GM19324 (cell line): ENCODE measurements at regions not wholly inside any gene's neighbourhood (a gene's known extent, or its start where the extent isn't known, plus 50 kb on each side); places are given as distances from the start of the nearest gene placed in this dataset.
"Not testable (repeated sequence)": the region's sequence is repeated elsewhere in the genome, so short reads cannot be mapped to it uniquely, and the experiment has no call there.

Source experiments
- ATAC-seq: cut with Tn5 transposase; IDR thresholded peaks from one replicate; pipeline ENCODE4 v1.9.1; 2021; ENCODE audit warnings: mild to moderate bottlenecking, moderate library complexity; ENCODE audit not compliant: unreplicated experiment, low FRiP score

DNA sequence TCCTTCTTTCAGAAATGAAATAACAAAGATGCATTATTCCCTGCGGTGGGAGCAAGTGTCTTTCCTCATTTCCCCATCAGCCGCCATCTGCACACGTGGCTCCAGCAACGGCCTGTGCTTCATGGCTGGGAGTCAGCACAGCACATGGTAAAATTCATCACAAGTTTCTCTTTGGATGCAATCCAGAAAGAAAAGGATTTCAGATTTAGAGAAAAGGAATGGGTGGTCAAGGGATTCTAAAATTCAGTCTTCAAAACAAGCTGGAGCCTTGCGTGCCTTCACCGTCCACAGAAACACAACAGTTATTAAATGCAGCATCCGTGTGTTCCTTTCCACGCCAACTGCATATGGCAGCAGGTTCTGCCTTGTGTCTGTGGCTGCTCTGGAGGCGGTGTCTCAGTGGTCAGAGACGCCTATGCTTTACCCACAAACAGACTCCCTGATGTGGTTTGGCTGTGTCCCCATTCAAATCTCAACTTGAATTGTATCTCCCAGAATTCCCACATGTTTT lies 107.6 kb downstream of the THBS2 start:
- ATAC-seq = no peak

GRCh38 chr6:169145496-169145895 lies 108.2 kb downstream of the THBS2 start:
- no peak for ATAC-seq

DNA sequence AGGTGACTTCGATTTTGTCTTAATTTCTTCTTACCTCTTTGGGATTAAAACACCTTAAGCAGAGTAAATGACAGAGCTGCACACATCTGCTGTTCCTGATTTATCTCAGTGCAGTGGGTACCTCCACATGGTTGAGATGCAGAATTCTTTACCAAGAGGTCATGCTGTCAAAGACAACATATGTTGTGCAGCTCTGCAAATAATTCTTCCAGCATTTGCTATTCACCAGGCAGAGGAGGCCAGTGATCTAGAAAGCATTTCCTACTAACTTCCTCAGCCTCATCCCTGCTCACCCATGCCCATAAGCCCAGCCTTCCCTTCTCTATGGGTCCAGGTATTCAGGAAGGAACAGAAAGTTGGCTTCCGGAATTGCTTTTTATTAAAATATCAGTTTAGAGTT lies 109.3 kb downstream of the THBS2 start:
- no peak for ATAC-seq

DNA sequence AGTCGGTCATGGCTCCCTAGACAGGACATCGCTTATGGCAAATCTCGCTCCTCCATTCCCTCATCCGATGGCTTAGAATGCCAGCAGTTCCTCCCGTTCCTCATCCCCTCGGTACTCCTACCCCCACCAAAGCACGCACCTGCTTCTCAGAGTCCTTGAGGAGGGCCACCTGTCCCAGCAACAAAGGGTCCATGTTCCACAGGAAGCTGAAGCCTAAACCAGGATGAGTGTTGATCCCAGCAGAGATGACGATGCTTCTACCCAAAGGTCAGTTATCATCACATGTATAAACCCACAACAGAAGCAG lies 111.2 kb downstream of the THBS2 start:
- no peak for ATAC-seq

- ATAC-seq = no peak
Observed at GRCh38 chr6:169141671-169142537, 111.7 kb downstream of the THBS2 start.

DNA sequence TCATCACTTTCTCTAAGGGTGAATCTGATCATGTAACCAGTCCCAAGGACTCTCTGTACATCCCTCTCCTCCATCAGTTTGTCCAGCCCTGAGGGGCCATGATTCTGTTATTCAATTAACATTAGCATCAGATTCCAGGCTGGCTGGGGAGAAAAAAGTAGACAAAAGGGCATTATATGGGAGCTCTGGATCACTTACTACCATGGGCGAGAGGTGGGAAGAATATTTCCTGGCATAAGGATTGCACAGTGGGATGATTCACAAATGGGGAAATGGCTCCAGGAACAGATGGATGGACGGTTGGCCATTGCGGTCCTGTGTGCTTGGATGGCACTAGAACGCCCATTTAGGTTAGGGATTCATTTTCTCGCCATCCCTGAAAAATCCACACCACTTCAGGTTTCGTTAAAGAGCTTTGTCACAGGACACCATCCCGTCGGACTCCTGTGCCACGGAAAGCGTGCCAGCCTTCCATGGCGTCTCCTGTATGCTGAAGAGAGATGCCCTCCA lies 112.6 kb downstream of the THBS2 start:
- no peak for ATAC-seq

DNA sequence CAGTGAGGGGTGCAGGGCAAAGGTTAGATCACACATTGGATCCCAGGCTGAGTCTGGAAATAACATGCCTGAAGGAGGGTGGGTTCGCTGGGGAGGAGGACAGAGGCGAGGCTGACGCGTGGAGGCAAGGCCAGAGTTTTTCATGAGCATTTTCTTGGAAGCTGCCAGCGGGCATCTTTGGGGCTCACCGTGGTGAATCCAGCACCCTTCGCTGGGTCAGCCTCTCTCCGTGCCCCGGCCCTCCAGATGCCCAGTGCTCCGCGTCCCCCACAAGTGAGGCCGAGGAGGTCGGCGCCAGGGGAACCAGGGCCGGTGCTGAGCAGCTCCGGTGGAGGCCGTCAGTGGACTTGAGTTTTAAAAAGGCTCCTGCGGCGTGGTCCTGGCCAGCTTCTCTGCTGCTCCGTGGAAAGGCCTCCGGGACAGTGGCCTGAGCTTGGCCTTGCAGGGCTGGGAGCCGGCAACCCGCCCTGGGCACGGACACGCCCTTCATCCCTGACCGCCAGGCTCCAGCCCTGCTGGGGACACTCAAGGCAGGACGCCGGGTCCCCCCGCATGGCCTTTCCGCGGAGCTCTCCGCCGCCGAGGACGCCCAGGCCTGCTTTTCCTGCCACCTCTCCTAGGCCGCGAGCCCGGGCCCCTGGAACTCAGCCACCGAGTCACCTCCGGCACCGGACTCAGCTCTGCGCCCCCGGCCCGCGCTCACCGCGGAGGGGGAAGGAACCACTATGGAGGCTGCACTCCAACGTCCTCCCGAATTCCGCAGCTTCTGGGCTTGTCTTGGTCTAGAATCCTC lies 114.3 kb downstream of the THBS2 start:
- ATAC-seq = no peak

DNA sequence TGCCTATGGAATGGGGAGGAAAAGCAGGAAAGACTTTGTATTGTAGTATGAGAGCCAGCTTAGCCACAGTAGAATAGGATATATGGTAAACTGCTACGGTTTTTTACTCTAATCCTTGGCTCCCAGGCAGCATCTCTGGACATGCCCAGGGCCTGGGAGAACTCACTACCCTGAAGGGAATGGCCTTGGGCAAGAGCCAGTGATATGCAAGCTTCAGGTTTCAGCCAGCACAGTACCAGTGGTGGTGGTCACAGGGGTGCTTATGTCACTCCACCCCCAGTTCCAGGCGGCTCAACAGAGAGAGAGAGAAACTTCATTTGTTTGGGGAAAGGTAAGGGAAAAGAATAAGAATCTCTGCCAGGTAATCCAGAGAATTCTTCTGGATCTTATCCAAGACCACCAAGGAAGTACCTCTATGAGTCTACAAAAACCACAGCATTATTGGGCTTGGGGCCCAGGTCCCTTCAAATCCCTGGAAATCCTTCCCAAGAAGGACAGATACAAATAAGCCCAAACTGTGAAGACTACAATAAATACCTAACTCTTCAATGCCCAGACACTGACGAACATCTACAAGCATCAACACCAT lies 121.2 kb downstream of the THBS2 start:
- no peak for ATAC-seq

DNA sequence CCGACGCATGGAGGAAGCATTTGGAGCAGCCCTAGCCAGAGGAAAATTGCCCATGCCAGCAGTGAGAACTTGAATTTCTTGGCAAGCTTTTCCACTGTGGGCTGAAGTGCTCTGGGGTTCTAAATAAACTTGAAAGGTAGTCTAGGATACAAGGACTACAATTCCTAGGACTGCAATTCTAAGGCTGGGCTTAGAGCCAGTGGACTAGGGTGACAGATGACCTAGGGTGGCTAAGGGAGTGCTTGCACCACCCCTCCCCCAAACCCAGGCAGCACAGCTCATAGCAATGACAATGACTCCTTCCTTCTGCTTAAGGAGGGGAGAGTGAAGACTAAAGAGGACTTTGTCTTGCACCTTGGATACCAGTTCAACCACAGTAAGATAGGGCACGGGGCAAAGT lies 122.3 kb downstream of the THBS2 start:
- no peak for ATAC-seq

DNA sequence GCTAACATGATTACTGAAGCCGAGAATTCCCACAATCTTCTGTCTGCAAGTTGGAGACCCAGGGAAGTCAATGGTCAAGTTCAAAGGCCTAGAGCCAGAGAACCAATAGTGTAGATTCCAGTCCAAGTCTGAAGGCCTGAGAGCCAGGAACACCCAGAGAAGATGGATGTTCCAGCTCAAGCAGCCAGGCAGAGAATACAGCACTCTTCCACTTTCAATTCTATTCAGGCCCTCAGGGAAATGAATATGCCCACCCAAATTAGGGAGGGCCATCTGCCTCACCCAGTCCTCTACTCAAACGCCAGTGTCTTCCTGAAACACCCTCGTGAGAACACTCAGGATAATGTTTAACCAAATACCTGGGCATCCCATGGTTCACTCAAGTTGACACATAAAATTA lies 123.5 kb downstream of the THBS2 start:
- no peak for ATAC-seq

GRCh38 chr6:169121013-169121412 lies 132.6 kb downstream of the THBS2 start:
- no peak for ATAC-seq

GRCh38 chr6:169119669-169120068 lies 134.0 kb downstream of the THBS2 start:
- no peak for ATAC-seq

DNA sequence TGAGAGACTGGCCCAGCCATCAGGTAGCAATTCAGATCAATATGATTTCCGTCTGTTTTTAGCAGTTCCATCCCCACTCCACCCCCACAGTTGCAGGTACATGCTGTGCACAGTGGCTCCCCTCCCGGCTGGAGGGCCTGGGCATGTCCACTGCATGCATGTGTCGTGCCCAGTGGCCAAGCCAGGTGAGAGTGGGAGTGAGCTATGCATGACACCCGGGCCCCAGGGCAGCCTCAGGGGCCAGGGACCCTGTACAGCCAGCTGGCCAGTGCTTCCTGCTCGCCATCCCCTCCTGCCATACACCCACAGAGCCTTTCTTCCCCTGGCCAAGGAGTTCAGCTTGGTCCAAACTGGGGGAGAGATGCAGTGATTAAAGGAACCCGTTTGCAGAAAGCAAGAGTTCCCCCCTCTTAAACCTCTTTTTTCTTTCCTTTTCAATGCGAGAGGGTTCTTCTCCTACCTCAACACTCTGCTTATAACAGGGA lies 135.3 kb downstream of the THBS2 start:
- no peak for ATAC-seq

DNA sequence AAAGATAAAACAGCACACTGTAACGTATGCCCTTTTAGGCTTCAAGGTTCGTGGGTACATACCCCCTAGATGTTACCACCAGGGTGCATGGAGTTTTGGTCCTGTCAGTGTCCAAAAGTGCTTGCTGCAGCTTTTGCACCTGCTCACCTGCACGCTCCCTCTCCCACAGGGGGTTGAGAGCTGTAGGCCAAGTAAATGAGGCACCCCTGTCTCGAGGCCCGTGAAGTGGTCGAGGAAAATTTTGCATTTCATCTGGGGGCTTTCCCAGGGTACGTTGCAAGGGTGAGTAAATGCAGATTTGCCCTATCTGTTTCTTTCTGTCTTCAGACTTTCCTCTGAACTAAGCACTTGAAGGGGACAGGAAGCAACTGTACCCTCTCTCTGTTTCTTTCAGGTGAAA lies 136.0 kb downstream of the THBS2 start:
- ATAC-seq = no peak

DNA sequence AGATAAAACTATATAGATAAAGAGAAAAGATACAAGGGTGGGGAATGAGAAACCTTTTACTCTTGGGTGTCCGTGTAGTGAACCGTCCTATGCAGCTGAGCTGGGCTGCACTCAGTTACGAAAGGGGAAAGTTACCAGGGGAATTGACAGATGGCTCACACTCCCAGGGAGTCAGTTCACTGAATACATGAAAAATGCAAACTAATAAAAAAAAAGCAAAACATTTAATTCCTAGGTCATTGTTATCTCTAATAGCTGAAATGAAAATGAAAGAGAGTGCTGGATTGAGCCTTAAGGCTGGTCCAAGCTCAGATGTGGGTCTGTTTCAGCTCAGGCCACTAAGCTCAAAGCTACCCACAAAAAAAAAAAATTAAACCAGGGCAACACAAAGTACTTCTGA lies 138.0 kb downstream of the THBS2 start:
- ATAC-seq = no peak

DNA sequence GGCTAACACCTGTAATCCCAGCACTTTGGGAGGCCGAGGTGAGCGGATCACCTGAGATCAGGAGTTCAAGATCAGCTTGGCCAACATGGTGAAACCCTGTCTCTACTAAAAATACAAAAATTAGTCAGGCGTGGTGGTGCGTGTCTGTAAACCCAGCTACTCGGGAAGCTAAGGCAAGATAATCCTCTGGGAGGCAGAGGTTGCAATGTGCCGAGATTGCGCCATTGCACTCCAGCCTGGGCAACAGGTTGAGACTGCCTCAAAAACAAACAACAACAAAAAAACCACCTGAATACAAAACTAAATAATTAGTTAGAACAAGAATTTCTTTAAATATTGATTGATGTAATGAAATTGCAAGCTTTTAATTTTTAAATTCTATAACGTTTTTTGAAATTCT lies 139.0 kb downstream of the THBS2 start:
- ATAC-seq = not testable (repeated sequence)

GRCh38 chr6:169112483-169113320 lies 140.9 kb downstream of the THBS2 start:
- ATAC-seq = no peak

DNA sequence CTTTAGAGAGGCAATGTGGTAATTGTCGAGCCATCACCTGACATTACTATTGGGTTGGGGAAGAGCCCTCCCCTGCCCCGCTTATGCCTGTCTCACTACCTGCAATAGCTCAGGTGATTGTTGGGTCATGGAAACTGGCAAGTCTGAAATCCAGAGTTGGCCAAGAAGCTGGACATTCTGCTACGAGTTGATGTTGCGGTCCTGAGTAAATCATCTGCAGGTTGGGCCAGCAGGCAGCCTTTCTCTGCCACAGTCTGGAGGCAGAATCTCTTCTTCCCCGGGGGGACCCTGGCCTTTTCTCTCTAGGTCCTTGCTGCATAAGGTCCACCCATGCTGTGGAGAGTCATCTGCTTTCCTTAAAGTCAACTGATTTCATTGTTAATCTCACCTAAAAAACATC lies 142.4 kb downstream of the THBS2 start:
- ATAC-seq = no peak

- no peak for ATAC-seq
Observed at GRCh38 chr6:169109411-169110220, 144.0 kb downstream of the THBS2 start.
